ENCODE measurements at regions not wholly inside any gene's neighbourhood (a gene's known extent, or its start where the extent isn't known, plus 50 kb on each side); places are given as distances from the start of the nearest gene placed in this dataset.
A peak's percentile ranks its signal among the peaks of the same experiment; 100 is the strongest.
"Not testable (repeated sequence)": the region's sequence is repeated elsewhere in the genome, so short reads cannot be mapped to it uniquely, and the experiment has no call there.

- Mint-ChIP-seq H3K4me1 (ENCODE audit: low read depth) (peaks cover 31% of the 10 kb centered on the region), H3K27ac (peak overlapping the region; percentile 75), H3K36me3 (ENCODE audit: low read depth) (no peaks in the 10 kb centered on the region), H3K4me3 (peak overlapping the region; percentile 59), H3K9me3 (no peaks in the 10 kb centered on the region), H3K27me3 (ENCODE audit: low read depth) (no peaks in the 10 kb centered on the region)
- no peak for DNase-seq (ENCODE audit: low spot score)
These were observed 53.7 kb upstream of the ANKH start for GRCh38 chr5:14925326-14925725.

GRCh38 chr5:14922952-14923351 lies 51.4 kb upstream of the ANKH start:
- DNase-seq (ENCODE audit: low spot score); H3K27me3 Mint-ChIP-seq (ENCODE audit: low read depth); H3K9me3 Mint-ChIP-seq; H3K36me3 Mint-ChIP-seq (ENCODE audit: low read depth); H3K27ac Mint-ChIP-seq; H3K4me3 Mint-ChIP-seq: not testable (repeated sequence)
- H3K4me1 Mint-ChIP-seq (ENCODE audit: low read depth): peaks cover 28% of the 10 kb centered on the region

- Mint-ChIP-seq H3K27me3 (ENCODE audit: low read depth) (no peaks in the 10 kb centered on the region), H3K27ac (no peak overlapping the region), H3K4me1 (ENCODE audit: low read depth) (peaks cover 26% of the 10 kb centered on the region), H3K9me3 (no peaks in the 10 kb centered on the region), H3K4me3 (no peak overlapping the region), H3K36me3 (ENCODE audit: low read depth) (no peaks in the 10 kb centered on the region)
- DNase-seq (ENCODE audit: low spot score): no peak
These were observed 50.9 kb upstream of the ANKH start for GRCh38 chr5:14922456-14922855.

All from T-helper 2 cell treated with Interferon-gamma antibody and Interleukin-4, amounts not matched to agents 5 μg/mL and 100 μg/mL, for 36 hours (primary cell).